ENCODE measurements at regions not wholly inside any gene's neighbourhood (a gene's known extent, or its start where the extent isn't known, plus 50 kb on each side); places are given as distances from the start of the nearest gene placed in this dataset.

- Histone ChIP-seq H3K4me2 (ENCODE audit: low read length) (no peak overlapping the region), H3K9me3 (ENCODE audit: low read length) (no peaks in the 10 kb centered on the region), H3K9ac (ENCODE audit: low read length) (no peak overlapping the region), H3K27ac (ENCODE audit: low read length) (no peak overlapping the region), H3K79me2 (replicated peaks; ENCODE audit: insufficient read depth, low read length) (no peaks in the 10 kb centered on the region), H3K9me2 (ENCODE audit: insufficient read depth, low read length) (no peaks in the 10 kb centered on the region), H2AFZ (ENCODE audit: low read depth, low read length) (no peak overlapping the region), H3K27me3 (ENCODE audit: insufficient read depth, low read depth, low read length) (no peaks in the 10 kb centered on the region), H3K36me3 (ENCODE audit: insufficient read depth, low read length) (no peaks in the 10 kb centered on the region), H3F3A (ENCODE audit: insufficient read depth, low read length, poor library complexity, severe bottlenecking) (no peaks in the 10 kb centered on the region), H4K20me1 (ENCODE audit: insufficient read depth) (no peaks in the 10 kb centered on the region), H3K4me3 (ENCODE audit: low read length) (no peak overlapping the region)
- TF ChIP-seq EZH2 (IDR thresholded peaks at IDR 0.05; ENCODE audit: borderline replicate concordance, insufficient read depth, low read length, poor library complexity, severe bottlenecking): no peak
- TF ChIP-seq SMC3 (conservative IDR thresholded peaks at IDR 0.05; ENCODE audit: poor library complexity): no peak
- no peak for TF ChIP-seq TAF1 (IDR thresholded peaks at IDR 0.05; ENCODE audit: low read depth)
- no peak for TF ChIP-seq EP300 (conservative IDR thresholded peaks at IDR 0.05; ENCODE audit: poor library complexity, severe bottlenecking)
- no peak for TF ChIP-seq POLR2AphosphoS5 (IDR thresholded peaks at IDR 0.05)
- TF ChIP-seq RAD21 (conservative IDR thresholded peaks at IDR 0.05): no peak
- TF ChIP-seq MXI1 (conservative IDR thresholded peaks at IDR 0.05; ENCODE audit: poor library complexity, severe bottlenecking): no peak
- no peak for TF ChIP-seq CTCF (IDR thresholded peaks at IDR 0.05; ENCODE audit: poor library complexity, severe bottlenecking)
- TF ChIP-seq REST (IDR thresholded peaks at IDR 0.05; ENCODE audit: borderline replicate concordance): no peak
These were observed 193.3 kb upstream of the SLCO3A1 start for GRCh38 chr15:91660174-91660649.

- Histone ChIP-seq H2AFZ (ENCODE audit: low read depth, low read length) (no peak overlapping the region), H3K27ac (ENCODE audit: low read length) (no peak overlapping the region), H3K4me2 (ENCODE audit: low read length) (no peak overlapping the region)
These were observed 189.2 kb upstream of the SLCO3A1 start for GRCh38 chr15:91664224-91664836.

More at GRCh38 chr15:91664224-91664836, 189.2 kb upstream of the SLCO3A1 start:
- no peaks in the 10 kb centered on the region for H3K79me2 ChIP-seq (replicated peaks; ENCODE audit: insufficient read depth, low read length)
- H3K4me3 ChIP-seq (ENCODE audit: low read length): no peak overlapping the region
- H4K20me1 ChIP-seq (ENCODE audit: insufficient read depth): no peaks in the 10 kb centered on the region
- no peaks in the 10 kb centered on the region for H3K9me3 ChIP-seq (ENCODE audit: low read length)
- no peaks in the 10 kb centered on the region for H3K36me3 ChIP-seq (ENCODE audit: insufficient read depth, low read length)
- no peaks in the 10 kb centered on the region for H3K27me3 ChIP-seq (ENCODE audit: insufficient read depth, low read depth, low read length)
- no peaks in the 10 kb centered on the region for H3K9me2 ChIP-seq (ENCODE audit: insufficient read depth, low read length)
- H3K9ac ChIP-seq (ENCODE audit: low read length): no peak overlapping the region
- no peaks in the 10 kb centered on the region for H3F3A ChIP-seq (ENCODE audit: insufficient read depth, low read length, poor library complexity, severe bottlenecking)
- TF ChIP-seq REST (IDR thresholded peaks at IDR 0.05; ENCODE audit: borderline replicate concordance): no peak
